NCI-H82 treated with DMSO at 0.1 percent for 48 hours (cell line): ENCODE measurements at regions not wholly inside any gene's neighbourhood (a gene's known extent, or its start where the extent isn't known, plus 50 kb on each side); places are given as distances from the start of the nearest gene placed in this dataset.
A peak's percentile ranks its signal among the peaks of the same experiment; 100 is the strongest.
"Not testable (repeated sequence)": the region's sequence is repeated elsewhere in the genome, so short reads cannot be mapped to it uniquely, and the experiment has no call there.

Experiments used
- DNase-seq: peaks from one replicate; lab custom pipeline; 2025; ENCODE audit not compliant: unreplicated experiment; lab: John Stamatoyannopoulos, UW

- DNase-seq, result no peak
Measured at GRCh38 chr4:66339007-66339406, 668.7 kb upstream of the EPHA5 start.

DNA sequence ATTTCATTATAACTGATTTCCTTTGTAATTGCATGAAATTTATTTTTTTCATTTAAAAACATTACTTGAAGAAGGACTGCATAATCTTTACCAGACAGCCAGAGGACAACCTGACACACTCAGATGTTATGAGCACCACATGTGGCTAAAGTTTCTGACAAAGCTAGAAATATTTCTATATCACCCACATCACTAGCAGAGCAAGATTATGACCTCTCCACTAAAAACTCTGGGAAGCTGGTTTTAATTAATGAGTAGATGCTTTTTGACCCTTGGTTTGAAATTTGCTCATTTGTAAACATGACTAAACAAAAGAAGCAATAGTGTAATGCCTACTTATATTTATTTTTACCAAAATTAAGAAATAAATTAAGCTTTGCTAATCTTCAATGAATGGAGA lies 661.5 kb upstream of the EPHA5 start:
- DNase-seq, result no peak

- no peak for DNase-seq
Measured at GRCh38 chr4:66330125-66330524, 659.8 kb upstream of the EPHA5 start.

DNA sequence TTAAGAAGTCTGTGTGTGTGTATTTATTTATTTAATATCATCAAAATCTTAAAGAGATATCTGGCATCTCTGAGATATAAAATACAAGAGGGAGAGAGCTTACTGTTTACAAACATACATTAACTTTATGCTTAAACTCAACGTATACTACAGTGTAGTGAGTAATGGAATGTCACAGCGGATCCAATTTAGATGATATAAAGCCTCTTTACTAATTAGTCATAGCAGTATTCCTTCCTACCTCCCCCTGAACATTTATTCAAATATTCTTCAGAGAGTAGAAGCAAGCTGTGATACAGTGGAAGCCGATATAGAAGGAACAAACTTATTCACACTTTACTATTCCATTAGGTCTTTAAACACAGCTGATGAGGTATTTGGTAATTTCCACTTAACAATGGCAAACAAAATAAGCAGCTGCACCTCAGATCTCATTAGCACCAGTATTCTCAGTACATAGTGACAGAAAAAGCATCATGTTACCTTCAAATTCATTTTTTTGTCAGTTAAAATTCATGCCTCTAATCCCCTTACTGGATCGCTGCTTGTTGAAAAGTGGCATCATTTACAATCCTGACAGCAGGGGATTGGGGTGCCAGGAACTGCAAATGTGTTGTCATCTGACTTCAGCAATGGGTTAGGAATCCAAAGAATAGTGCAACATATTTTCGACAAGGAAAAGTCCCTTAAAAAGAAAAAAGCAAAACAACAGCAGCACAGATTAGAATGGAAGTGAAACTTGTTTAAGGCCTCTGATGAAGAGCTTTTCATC lies 658.7 kb upstream of the EPHA5 start:
- peak; percentile 47 for DNase-seq

DNA sequence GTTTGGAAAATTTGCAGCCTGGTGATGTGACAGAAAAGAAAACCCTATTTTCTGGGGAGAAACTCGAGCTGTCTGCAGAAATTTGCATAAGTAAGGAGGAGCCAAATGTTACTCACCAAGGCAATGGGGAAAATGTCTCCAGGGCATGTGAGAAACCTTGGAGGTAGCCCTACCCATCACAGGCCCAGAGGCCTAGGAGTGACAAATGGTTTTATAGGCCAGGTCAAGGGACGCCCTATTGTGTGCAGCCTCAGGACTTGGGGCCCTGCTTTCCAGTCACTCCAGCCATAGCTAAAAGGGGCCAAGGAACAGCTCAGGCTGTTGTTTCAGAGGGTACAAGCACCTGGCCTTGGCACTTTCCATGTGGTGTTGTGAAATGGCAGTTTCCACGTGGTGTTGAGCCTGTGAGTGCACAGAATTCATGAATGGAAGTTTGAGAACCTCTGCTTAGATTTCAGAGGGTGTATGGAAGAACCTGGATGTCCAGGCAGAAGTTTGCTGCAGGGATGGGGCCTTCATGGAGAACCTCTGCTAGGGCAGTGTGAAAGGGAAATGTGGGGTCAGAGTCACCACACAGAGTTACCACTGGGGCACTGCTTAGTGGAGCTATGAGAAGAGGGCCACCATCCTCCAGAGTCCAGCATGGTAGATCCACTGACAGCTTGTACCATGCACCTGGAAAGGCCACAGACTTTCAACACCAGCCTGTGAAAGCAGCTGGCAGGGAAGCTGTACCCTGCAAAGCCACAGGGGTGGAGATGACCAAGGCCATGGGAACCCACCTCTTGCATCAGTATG lies 637.6 kb upstream of the EPHA5 start:
- DNase-seq, result no peak

- DNase-seq, result no peak
Measured at GRCh38 chr4:66300336-66300934, 630.1 kb upstream of the EPHA5 start.

GRCh38 chr4:66298569-66298968 lies 628.3 kb upstream of the EPHA5 start:
- DNase-seq, result no peak

GRCh38 chr4:66297703-66298102 lies 627.4 kb upstream of the EPHA5 start:
- DNase-seq, result no peak

- DNase-seq, result peak; percentile 15
Measured at GRCh38 chr4:66294638-66295037, 624.3 kb upstream of the EPHA5 start.

GRCh38 chr4:66284991-66285451 lies 614.7 kb upstream of the EPHA5 start:
- DNase-seq, result no peak

- DNase-seq, result no peak
Measured at GRCh38 chr4:66279084-66279483, 608.8 kb upstream of the EPHA5 start.

- no peak for DNase-seq
Measured at GRCh38 chr4:66275411-66276038, 605.2 kb upstream of the EPHA5 start.

GRCh38 chr4:66273110-66273509 lies 602.8 kb upstream of the EPHA5 start:
- no peak for DNase-seq

- DNase-seq, result not testable (repeated sequence)
Measured at GRCh38 chr4:66270356-66270755, 600.1 kb upstream of the EPHA5 start.

GRCh38 chr4:66266554-66266953 lies 596.3 kb upstream of the EPHA5 start:
- DNase-seq, result not testable (repeated sequence)

- DNase-seq, result peak; percentile 3
Measured at GRCh38 chr4:66266035-66266434, 595.7 kb upstream of the EPHA5 start.

DNA sequence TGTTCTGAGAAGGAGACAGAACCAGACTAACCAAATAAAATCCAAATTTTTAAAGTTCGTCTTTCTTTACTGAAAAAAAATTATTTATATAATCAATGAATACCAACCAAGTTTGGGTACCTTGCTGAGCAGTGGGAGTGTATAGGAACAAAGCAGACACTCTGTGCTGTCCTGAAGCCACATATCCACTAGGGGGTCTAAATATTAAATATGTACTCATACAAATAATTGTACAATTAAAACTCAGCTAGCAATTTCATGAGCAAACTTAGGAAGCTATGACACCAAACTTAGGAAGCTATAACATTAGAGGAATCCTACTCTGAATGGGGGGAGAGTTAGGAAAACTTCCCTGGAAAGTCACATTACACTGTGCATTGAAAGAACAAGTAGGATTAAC lies 582.0 kb upstream of the EPHA5 start:
- DNase-seq, result no peak

DNA sequence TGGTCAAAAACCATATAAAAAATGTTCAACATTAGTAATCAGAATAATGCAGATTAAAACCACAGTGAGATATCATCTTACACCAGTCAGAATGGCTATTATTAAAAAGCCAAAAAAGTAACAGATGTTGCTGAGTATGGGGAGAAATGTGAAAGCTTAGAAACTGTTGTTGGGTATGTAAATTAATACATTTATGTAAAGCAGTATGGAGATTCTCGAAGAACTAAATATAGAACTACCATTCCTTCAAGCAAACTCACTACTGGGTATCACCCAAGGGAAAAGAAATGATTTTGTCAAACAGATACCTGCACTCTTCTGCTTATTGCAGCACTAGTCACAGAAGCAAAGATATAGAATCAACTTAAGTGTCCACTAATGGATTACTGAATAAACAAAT lies 576.4 kb upstream of the EPHA5 start:
- no peak for DNase-seq

- DNase-seq, result no peak
Measured at GRCh38 chr4:66235876-66236275, 565.6 kb upstream of the EPHA5 start.

DNA sequence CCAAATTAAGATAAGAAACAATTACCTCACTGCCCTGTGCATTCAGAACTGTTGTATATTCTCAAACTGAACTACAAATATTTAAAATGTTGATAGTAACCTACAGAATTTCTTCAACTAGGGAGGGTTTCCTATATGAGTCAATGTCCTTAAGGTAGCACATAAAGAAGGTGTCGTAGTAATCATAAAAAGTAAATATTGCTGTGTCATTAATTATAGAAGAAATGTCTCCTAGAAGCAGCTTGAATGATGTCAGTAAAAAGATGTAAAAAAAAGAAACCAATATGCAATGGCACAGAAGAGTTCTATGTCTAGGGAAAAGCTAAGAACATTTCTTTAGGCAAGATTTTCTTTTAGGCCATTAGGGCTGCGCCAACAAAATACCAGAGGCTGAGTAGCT lies 559.6 kb upstream of the EPHA5 start:
- DNase-seq, result no peak

GRCh38 chr4:66225539-66225938 lies 555.2 kb upstream of the EPHA5 start:
- no peak for DNase-seq
